GM18520 (cell line): ENCODE measurements at regions not wholly inside any gene's neighbourhood (a gene's known extent, or its start where the extent isn't known, plus 50 kb on each side); places are given as distances from the start of the nearest gene placed in this dataset.

Source experiments
- ATAC-seq: cut with Tn5 transposase; IDR thresholded peaks from one replicate; pipeline ENCODE4 v1.9.1; 2021; ENCODE audit not compliant: unreplicated experiment

GRCh38 chr1:234869182-234870019 is 259.2 kb downstream of the TOMM20 start:
- ATAC-seq: no peak

- no peak for ATAC-seq
These were observed 258.5 kb upstream of the IRF2BP2 start for GRCh38 chr1:234868296-234869147.

GRCh38 chr1:234866007-234866866 is 256.3 kb upstream of the IRF2BP2 start:
- no peak for ATAC-seq

DNA sequence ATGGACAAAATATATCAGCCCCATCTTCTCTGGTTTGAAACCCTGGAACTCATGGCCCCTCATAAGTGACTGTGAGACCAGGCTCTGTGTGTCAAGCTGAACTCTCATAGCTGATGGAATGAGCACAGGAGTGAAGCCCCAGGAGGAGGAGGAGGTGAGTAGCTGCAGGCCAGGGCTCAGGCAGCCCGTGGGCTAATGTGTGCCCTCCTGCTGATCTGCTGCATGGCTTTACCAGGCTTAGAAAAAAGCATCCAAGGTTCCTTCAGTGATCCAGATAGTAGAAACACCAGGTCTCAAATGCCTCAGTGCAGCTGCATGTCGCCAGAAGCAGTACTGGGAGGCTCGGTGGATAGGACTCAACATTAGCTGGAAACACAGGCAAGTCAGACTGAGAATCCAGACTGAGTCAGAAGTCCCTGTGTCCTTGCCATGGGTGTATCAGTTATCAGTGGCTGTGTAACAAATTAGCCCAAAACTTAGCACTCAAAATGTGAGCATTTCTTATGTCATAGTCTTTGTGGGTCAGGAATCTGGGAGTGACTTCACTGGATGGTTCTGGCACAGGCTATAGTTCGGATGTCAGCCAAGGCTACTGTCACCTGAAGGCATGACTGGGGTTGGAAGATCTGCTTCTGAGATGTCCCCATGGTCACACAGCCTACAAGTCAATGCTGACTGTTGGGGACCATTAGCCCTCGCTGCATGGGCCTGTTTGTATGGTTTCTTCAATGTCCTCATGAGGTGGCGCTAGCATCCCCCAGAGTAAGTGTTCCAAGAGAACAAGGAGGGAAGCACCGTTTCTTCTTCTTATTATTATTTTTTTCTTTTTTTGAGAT is 255.4 kb upstream of the IRF2BP2 start:
- no peak for ATAC-seq

DNA sequence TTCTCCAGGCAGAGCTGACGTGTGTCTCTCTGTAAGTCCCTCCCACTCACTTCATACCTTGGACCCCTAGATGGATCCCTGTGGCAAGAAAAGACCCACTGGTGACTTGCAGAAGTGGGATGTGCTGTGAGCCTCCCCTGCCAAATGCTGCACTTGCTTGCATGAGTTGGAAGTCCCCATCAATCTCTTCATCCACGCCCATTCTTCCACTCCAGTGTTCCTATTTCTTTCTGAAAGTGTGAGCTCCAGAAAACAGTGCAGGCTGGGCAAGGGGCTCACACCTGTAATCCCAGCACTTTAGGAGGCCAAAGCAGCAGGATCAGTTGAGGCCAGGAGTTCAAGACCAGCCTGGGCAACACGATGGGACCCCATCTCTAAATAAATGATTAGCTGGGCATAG is 254.1 kb upstream of the IRF2BP2 start:
- ATAC-seq: no peak

- no peak for ATAC-seq
These were observed 253.6 kb upstream of the IRF2BP2 start for GRCh38 chr1:234863551-234863971.

- ATAC-seq: no peak
These were observed 253.1 kb upstream of the IRF2BP2 start for GRCh38 chr1:234862944-234863515.

- ATAC-seq: no peak
These were observed 252.5 kb upstream of the IRF2BP2 start for GRCh38 chr1:234862360-234862943.

- no peak for ATAC-seq
These were observed 251.8 kb upstream of the IRF2BP2 start for GRCh38 chr1:234861761-234862160.

DNA sequence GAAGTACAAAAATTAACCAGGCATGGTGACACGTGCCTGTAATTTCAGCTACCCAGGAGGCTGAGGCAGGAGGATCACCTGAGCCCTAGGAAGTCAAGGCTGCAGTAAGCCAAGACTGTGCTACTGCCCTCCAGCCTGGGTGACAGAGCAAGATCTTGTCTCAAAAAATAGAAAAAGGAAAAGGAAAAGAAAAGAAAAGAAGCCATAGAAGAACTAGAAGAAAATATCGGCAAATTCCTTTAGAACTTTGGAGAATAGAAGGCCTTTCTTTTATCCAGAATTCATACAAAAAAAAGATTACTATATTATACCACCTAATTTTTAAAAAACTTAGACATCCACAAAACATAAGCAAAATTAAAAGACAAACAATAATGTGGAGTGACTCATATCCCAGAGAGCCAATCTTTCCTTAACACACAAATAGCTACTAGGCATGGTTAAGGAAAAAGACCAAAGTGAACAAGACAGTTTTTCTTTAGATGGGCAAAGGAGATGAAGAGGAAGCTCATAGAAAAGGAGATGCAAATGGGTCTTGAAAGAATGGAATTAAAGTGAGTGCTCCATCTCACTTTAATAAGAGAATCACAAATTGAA is 251.1 kb upstream of the IRF2BP2 start:
- no peak for ATAC-seq

GRCh38 chr1:234858722-234859121 is 248.7 kb upstream of the IRF2BP2 start:
- ATAC-seq: no peak

DNA sequence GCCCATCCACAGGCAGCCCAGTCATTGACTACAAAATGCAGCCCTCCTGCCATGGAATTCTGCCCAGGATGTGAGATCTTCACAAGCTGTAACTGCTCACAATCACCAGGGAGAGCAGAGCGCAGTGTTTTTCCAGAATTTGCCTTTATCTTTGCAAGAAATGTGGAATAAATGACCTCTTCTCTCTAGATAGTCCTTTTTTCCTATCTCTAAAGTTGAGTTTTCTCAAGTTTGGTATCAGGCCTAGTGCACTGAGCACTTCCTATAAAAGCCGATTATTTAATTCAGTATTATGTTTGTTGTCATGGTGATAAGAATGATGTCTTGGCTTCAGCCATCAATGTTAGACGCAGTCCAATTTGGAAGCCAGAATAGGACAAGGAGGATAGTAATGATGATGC is 246.9 kb upstream of the IRF2BP2 start:
- no peak for ATAC-seq

GRCh38 chr1:234855851-234856250 is 245.9 kb upstream of the IRF2BP2 start:
- ATAC-seq: no peak

GRCh38 chr1:234854645-234855039 is 244.7 kb upstream of the IRF2BP2 start:
- ATAC-seq: no peak

DNA sequence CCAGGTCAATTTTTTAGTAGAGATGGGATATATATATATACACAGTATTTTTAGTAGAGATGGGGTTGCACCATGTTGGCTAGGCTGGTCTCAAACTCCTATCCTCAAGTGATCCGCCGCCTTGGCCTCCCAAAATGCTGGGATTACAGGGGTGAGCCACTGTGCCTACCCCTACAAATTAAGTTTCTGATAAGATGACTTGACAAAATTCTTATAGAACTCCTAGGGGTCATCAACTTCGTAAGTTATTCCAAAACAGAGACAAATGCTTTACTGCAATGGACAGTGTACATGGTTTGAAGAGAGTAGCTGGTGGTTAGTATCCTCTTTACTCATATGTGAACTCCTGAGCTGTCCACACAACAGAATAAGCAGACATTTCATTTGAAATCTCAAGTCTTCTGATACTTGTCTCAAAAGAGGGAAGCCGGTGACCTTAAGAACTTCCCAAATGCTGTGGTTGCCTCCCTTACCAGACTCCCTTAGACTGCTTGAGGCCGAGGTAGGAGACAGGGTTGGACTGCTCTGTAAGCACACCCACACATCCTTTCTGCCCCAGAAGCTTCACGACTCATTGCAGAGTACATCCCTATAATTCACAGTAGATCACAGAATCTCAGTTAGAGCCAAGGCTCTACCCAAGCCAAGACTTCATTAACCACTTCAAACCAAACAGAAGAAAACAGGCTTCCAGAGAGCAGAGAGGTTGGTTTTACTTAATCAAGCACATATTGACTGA is 244.1 kb upstream of the IRF2BP2 start:
- no peak for ATAC-seq

DNA sequence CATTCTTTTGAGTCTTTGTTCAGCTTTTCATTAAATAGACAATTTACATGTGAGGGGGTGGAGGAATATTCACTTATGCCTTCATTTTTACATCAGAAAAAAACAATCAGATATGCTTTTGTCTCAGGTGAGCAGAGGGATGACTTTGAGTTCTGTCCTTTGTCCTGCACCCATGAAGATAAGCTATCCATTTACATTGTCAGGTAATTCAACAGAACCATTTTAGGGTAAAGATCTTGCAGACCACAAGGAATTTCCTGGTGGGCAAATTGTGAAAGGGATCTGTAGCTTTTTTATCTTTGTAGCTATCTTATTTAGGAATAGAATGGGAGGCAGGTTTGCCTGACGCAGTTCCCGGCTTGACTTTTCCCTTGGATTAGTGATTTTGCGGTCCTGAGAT is 242.7 kb upstream of the IRF2BP2 start:
- ATAC-seq: no peak

DNA sequence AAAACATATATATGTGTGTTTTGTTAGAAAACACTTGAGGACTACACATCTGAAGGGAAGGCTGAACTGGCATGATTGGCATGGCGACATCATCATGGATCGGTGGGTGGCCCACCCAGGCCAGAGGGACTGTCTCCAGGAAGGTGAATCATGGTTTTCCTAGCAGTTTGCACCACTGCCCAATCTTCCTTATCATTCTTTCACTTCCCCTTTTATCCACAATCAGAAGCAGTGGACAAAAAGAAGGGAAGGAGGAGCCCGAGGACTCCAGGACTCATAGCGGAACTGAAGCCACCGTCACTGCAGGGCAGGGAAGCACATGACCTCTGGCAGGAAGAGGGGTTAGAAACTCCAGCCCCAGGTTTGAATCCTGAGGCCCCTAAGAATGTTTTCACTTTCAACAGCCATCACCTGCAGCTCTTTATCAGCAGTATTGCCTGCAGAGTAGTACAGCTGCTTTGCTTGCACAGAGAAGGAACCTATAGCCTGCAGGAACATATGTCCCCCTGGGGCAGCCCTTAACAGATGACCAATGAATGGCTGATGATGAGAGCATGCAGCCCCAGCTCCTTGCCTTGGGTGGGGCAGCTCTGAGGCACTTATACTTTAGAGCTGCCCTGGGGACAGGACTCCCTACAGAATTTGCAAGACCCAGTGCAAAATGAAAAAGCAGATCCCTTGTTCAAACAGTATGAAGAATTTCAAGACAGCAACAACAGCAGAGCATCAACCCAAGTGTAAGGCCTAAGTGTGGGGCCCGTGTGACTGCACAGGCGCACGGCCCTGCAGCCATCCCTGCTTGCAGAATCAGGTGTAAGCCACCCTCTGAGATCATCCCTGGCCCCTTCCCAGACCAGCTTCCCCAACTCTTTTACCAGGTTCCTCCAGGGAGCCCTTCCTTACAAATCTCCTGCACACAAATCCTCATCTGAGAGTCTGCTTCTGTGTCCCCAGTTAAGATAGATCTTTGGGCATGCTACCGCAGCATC is 241.8 kb upstream of the IRF2BP2 start:
- no peak for ATAC-seq
